HFF-Myc (cell line): ENCODE measurements at regions not wholly inside any gene's neighbourhood (a gene's known extent, or its start where the extent isn't known, plus 50 kb on each side); places are given as distances from the start of the nearest gene placed in this dataset.

ENCODE experiments used
- DNase-seq: peaks from one replicate; pipeline ENCODE4 v3.0.0-alpha.2; 2011; ENCODE audit warnings: low read depth; ENCODE audit errors: extremely low read depth
- H3K4me3 ChIP-seq: replicated peaks from 2 replicates; pipeline ENCODE4 v1.5.1; 2011; ENCODE audit warnings: low read depth, mild to moderate bottlenecking, control low read depth, low read length
- CTCF ChIP-seq: IDR thresholded peaks from 2 replicates; pipeline ENCODE4 v1.5.1; 2012; ENCODE audit warnings: mild to moderate bottlenecking, low read depth, low read length, control low read depth; ENCODE audit errors: missing control alignments

DNA sequence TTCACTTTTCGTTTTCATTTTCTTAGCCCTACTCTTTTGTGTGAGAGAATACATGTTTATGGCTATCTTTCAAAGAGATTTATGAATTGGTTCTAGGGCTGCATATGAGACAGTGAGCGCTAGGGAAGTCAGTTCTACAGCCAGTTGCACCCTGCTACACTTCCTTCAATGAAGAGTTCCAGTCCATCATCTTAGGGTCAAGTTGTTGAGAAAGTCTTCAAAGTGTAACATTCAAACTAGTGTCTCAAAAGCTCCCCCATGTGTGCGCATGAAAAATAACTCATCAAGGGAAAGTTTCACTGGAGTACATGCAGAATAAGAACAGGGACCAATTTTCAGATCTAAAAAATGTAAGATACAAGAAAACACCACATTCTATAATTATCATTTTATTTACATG lies 317.2 kb downstream of the DEPDC1B start:
- peak; percentile 33 for TF ChIP-seq CTCF
- no peak overlapping the region for H3K4me3 ChIP-seq
- DNase-seq: peak; percentile 32

DNA sequence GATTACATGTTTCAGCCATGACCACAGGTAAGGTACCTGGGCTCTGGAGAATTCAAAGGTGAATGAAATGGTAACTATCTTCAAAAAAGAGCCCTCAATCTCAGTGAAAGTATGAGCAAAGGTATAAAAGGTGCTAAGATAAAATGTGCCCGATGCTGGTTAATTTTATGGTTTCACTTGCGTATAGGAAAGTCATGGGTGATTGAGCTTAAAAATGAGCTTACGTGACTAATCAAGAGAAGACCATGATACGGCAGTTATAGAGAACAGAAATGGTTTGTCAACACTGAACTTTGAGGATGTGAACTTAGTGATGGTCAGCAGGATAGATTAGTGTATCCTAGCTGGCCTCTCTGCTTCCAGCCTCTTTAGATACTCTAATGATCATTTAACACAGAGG lies 320.1 kb downstream of the DEPDC1B start:
- TF ChIP-seq CTCF: no peak
- H3K4me3 ChIP-seq: no peak overlapping the region
- DNase-seq: no peak

DNA sequence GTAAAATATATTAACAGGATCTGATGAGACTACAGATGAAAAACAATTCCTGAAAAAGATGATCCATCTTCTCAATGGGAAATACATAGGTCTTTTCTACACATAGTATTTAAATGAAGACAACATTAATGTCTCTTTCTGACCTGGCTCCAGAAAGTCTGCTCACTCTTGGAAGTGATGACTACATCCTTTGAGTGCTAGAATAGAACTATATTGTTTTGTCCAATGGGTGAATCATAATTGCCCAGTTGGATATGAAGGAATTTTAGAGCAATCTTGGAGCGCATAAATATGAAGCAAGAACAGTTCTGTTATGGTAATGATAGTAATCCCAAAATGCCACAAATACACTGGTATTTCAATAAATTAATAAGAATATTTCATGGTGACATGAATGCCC lies 322.1 kb downstream of the DEPDC1B start:
- DNase-seq: no peak
- TF ChIP-seq CTCF: no peak
- no peak overlapping the region for H3K4me3 ChIP-seq

DNA sequence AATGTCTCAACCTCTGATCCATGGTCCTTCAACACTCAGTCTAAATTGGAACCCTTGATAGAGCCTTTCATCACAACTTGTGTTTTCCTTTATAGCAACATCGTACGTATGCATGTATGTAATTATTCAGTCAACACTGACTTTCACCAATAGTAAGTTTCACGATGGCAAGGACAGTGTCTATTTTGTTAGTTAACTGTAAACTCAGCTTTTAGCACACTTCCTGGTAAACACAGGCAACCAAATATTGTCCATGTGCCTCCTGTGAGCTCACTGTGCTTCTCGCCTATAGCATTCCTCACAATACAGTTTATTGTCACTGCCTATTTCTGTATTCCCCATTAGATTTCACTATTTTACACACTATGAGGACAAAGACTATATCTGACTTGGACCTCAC lies 323.1 kb downstream of the DEPDC1B start:
- no peak for DNase-seq
- H3K4me3 ChIP-seq: no peak overlapping the region
- TF ChIP-seq CTCF: no peak

- no peak for TF ChIP-seq CTCF
- no peak overlapping the region for H3K4me3 ChIP-seq
- DNase-seq: no peak
These were observed 325.6 kb downstream of the DEPDC1B start for GRCh38 chr5:60374409-60374808.

- DNase-seq: no peak
- H3K4me3 ChIP-seq: no peak overlapping the region
- no peak for TF ChIP-seq CTCF
These were observed 327.2 kb downstream of the DEPDC1B start for GRCh38 chr5:60372786-60373185.

DNA sequence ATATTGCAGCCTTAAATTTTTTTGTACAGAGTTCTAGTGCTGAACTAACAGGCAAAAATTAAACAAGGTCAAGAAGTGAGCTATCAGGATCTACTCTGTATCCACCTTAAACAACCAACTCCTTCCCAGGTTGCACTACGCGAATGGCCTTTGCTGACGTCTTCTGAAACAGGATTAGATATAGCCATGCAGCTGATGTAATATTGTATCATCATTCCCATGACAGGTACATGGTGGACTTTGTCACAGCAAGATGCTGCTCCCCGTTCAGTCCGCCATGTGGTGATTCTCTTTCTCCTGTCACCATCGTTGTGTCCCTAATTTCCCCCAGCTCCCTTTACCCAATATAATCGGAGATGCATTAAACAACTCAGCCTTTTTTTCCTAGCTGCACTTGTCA lies 328.9 kb downstream of the DEPDC1B start:
- no peak for DNase-seq
- no peak overlapping the region for H3K4me3 ChIP-seq
- no peak for TF ChIP-seq CTCF
